Thymus (tissue), 11 donors: ENCODE measurements at regions not wholly inside any gene's neighbourhood (a gene's known extent, or its start where the extent isn't known, plus 50 kb on each side); places are given as distances from the start of the nearest gene placed in this dataset.

ENCODE experiments used
- DNase-seq, 9 donors: peaks; one replicate each; pipeline ENCODE4 v3.0.0-alpha.2; 2013; ENCODE audit warnings: low spot score in 9 of 9, low read depth in 6 of 9, missing footprints in 1 of 9
- H3K27ac ChIP-seq, 2 donors: one replicate each; pipeline ENCODE4 v1.5.1; 2013; ENCODE audit warnings: control low read depth in 1 of 2, low read depth in 1 of 2, low read length in 1 of 2, mild to moderate bottlenecking in 1 of 2, moderate library complexity in 1 of 2
- H3K27me3 ChIP-seq, 2 donors: one replicate each; pipeline ENCODE4 v1.5.1; 2013; ENCODE audit warnings: low read length in 1 of 2; ENCODE audit not compliant: control insufficient read depth in 2 of 2, insufficient read depth in 1 of 2
- H3K36me3 ChIP-seq, 2 donors: one replicate each; pipeline ENCODE4 v1.5.1; 2013; ENCODE audit warnings: low read length in 1 of 2, mild to moderate bottlenecking in 1 of 2, moderate library complexity in 1 of 2; ENCODE audit not compliant: control insufficient read depth in 2 of 2, insufficient read depth in 2 of 2
- H3K4me1 ChIP-seq, 2 donors: one replicate each; pipeline ENCODE4 v1.5.1; 2013; ENCODE audit warnings: low read length in 2 of 2; ENCODE audit not compliant: control insufficient read depth in 2 of 2, insufficient read depth in 2 of 2
- H3K4me3 ChIP-seq, 2 donors: one replicate each; pipeline ENCODE4 v1.5.1; 2013; ENCODE audit warnings: low read length in 2 of 2, control low read depth in 1 of 2, mild to moderate bottlenecking in 1 of 2
- H3K9me3 ChIP-seq, 2 donors: one replicate each; pipeline ENCODE4 v1.5.1; 2013; ENCODE audit warnings: low read length in 1 of 2, mild to moderate bottlenecking in 1 of 2; ENCODE audit not compliant: control insufficient read depth in 2 of 2, insufficient read depth in 1 of 2
- WGBS: extraction: QIAGEN DNeasy Blood & Tissue Kit; methylation state at CpG from one replicate; pipeline ENCODE4 v1.1.7; 2013; 5-methylcytosine and 5-hydroxymethylcytosine counted together
- donor health status: healthy.

DNA sequence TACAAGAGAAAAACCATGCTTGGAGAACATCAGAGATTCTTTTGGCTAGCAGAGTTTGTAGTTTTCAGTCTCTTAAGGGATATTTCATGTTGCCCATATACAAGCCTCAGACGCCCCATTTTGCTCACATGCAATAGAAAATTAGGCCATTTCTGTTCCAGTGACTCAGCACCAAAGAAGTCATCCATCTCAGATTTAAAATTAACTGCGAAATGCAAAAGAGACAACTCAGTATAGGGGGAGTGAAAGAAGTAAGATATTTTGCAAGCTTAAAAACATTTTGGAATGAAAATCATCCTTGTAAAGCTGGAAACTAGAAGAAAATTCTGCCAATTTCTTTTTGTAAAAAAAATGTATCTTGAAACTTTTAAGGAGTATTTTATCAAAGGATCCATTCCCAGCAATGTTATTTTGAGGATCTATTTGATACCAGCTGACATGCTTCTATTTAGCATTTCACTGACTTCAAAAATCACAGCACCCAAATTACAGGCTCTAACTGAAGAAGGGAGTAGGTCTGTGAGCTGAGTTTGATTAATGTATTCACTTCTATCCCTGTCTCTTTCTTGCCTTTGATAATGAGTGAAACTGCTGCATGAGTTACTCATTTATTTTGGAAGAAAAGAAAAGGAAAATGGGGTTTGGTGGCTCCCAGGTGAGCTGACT is 223.7 kb upstream of the SULF2 start:
- Histone ChIP-seq H3K4me1 (peaks cover 12 to 23% of the 10 kb centered on the region in 2 donors), H3K36me3 (no peaks in the 10 kb centered on the region), H3K4me3 (no peak overlapping the region), H3K9me3 (peaks cover 0 to 16% of the 10 kb centered on the region in 2 donors), H3K27me3 (no peaks in the 10 kb centered on the region), H3K27ac (no peak overlapping the region)
- DNase-seq, result no peak
- 92% methylated on average over 2 of the region's 2 CpGs for WGBS

DNA sequence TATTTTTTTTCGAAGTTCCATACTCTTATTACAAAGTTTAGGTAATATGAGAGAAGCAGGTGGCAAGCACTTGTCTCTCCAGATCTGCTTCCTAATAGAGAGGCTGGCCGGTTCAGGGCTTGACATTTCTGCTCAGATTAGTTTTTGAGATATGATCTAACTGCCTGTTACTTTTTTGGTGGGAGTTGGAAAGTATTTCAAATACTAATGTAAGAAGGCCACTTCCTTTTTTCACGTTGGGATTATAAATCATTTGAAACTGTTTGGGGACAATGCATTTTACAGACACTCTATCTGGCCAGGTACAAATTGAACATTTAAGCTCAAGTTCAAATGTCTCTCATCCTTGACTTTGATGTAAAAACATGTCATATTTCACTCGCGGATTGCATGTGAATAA is 222.1 kb upstream of the SULF2 start:
- H3K36me3 ChIP-seq, result no peaks in the 10 kb centered on the region
- no peak overlapping the region for H3K4me3 ChIP-seq
- peaks cover 0 to 15% of the 10 kb centered on the region in 2 donors for H3K9me3 ChIP-seq
- H3K27ac ChIP-seq, result no peak overlapping the region
- no peaks in the 10 kb centered on the region for H3K27me3 ChIP-seq
- H3K4me1 ChIP-seq, result peaks cover 12 to 31% of the 10 kb centered on the region in 2 donors
- no peak for DNase-seq
- WGBS, result 6% methylated on average over 5 of the region's 5 CpGs

DNA sequence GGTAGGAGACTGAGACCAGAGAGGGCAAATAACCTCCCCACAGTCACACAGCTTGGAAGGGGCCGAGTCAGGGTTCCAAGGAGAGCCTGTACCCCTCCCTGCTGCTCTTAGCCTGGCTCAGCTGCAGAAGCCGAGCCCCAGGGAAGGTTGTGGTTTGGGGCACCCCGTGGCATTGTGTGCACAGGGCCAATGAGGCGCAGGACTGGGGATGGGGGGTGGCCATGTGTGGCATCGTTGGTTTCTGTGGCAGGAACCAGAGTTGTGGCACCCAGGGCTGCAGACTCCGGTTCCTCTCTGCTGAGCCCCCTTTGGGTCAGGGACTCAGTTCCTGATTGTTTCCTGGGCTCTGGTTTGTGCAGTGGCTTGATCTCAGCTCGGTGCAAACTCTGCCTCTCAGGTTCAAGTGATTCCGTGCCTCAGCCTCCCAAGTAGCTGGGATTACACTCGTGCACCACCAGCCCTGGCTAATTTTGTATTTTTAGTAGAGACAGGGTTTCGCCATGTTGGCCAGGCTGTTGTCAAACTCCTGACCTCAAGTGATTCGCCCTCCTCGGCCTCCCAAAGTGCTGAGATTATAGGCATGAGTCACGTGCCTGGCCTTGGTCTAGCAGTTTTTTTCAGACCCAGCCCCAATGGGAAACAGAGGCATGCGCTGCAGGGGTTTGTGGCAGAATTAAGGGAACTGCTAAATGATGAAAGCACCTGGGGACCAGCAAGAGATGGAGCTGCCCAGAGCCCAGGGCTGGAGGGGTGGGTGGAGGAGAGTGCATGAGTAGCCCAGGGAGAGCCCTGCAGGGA is 221.0 kb upstream of the SULF2 start:
- peak in 5 of 9 donors; percentile 37 to 77 (median 52) for DNase-seq
- Histone ChIP-seq H3K9me3 (peaks cover 0 to 11% of the 10 kb centered on the region in 2 donors), H3K4me3 (no peak overlapping the region), H3K4me1 (peaks cover 12 to 31% of the 10 kb centered on the region in 2 donors), H3K27ac (peak overlapping the region in 1 of 2 donors; percentile 37), H3K27me3 (no peaks in the 10 kb centered on the region), H3K36me3 (no peaks in the 10 kb centered on the region)
- 19% methylated on average over 14 of the region's 14 CpGs for WGBS

DNA sequence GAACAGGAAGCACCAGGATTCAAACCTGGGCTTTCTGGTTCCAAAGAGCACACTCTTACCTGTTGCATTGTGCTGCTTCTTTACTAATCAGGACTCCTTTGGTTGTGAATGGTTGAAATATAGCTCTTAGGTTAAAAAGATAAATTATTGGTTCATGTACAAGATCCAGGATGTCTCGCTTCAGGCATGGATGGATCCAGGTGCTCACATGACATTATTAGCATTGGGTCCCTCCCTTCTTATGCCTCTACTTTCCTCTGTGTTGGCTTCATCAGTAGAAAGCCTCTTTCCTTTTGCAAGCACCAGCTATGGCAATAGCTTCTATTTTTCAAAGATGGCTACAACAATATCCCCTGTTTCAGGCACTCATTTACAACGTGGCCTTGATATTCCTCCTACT is 217.7 kb upstream of the SULF2 start:
- no peak for DNase-seq
- peaks cover 0 to 4% of the 10 kb centered on the region in 2 donors for H3K9me3 ChIP-seq
- no peaks in the 10 kb centered on the region for H3K27me3 ChIP-seq
- H3K36me3 ChIP-seq, result no peaks in the 10 kb centered on the region
- H3K4me3 ChIP-seq, result no peak overlapping the region
- H3K27ac ChIP-seq, result no peak overlapping the region
- H3K4me1 ChIP-seq, result peaks cover 12 to 31% of the 10 kb centered on the region in 2 donors
- 97% methylated on average over 2 of the region's 2 CpGs for WGBS

DNA sequence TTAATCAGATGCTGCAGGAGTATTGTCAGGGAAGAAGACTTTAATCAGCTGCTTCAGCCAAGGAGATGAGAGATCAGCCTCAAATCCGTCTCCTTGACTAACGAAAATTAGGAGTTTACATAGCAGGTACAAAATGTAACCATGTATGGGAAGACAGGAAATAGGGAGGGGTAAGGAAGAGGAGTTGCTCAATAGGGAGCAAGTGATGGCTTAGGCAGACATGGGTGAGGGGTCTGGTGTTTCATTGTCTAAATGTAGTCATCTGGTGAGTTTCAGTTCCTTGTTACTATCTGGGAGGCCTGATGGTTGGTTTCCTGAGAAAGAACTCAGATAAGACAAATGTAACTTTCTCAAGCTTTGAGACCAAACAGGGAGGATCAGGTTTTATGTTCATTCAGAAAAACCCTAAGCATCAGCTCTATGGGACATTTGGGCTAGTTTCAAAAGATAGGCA is 217.3 kb upstream of the SULF2 start:
- 37% methylated on average over 2 of the region's 2 CpGs for WGBS
- Histone ChIP-seq H3K27me3 (no peaks in the 10 kb centered on the region), H3K36me3 (no peaks in the 10 kb centered on the region), H3K27ac (no peak overlapping the region), H3K9me3 (no peaks in the 10 kb centered on the region), H3K4me1 (peaks cover 12 to 31% of the 10 kb centered on the region in 2 donors), H3K4me3 (no peak overlapping the region)
- no peak for DNase-seq

DNA sequence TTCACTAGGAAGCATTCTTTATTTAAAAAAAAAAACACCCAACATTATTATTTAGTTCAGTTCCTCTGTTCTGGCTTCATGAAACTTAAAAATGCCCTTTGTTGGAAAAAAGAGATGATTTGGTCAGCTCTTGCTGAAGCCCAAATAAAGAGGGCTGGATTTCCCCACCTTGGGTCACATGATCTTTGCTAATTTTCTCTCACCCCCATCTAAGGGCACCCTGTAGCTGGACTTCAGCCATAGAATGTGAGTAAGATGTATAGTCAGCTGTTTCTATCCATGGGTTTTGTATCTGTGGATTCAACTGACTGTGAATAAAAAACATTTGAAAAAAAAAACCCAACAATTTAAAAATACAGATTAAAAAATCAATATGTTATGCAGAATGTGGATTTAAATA is 213.9 kb upstream of the SULF2 start:
- DNase-seq, result no peak
- Histone ChIP-seq H3K4me1 (peaks cover 0 to 8% of the 10 kb centered on the region in 2 donors), H3K27ac (no peak overlapping the region), H3K36me3 (no peaks in the 10 kb centered on the region), H3K27me3 (no peaks in the 10 kb centered on the region), H3K4me3 (no peak overlapping the region), H3K9me3 (no peaks in the 10 kb centered on the region)

DNA sequence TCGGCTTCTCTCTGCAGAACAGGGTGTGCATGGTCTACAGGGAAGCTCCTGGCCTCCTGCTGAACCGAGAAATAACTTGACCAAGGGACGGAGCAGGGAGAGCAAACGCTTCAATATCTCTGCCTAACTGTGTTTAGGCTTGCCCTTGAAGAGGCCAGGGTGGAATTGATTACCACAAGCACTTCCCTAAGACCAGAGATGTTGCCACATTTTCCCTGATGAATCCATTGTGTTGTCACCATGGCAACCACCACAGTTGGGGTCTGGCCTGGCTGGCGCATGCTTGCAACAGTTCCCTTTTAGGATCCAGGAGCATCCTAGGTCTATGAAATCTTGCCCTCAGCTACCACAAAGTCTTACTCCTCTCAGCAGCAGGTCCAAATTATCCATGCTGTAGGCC is 213.5 kb upstream of the SULF2 start:
- no peak for DNase-seq
- Histone ChIP-seq H3K4me1 (peaks cover 0 to 8% of the 10 kb centered on the region in 2 donors), H3K36me3 (no peaks in the 10 kb centered on the region), H3K4me3 (no peak overlapping the region), H3K27me3 (no peaks in the 10 kb centered on the region), H3K27ac (no peak overlapping the region), H3K9me3 (no peaks in the 10 kb centered on the region)
- WGBS, result 93% methylated on average over 5 of the region's 5 CpGs

DNA sequence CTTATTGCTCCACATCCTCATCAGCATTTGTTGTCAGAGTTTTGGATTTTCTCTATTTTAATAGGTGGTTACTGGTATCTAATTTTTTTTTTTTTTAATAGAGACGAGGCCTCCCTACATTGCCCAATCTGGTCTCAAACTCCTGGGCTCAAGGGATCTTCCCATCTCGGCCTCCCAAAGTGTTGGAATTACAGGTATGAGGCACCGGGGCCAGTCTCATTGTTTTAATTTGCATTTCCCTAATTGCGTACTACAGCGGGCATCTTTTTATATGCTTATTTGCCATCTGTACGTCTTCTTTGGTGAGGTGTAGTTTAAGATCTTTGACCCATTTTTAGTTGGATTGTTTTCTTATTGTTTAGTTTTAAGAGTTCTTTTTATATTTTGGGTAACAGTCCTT is 210.4 kb upstream of the SULF2 start:
- Histone ChIP-seq H3K27me3 (no peaks in the 10 kb centered on the region), H3K4me3 (no peak overlapping the region), H3K4me1 (peaks cover 3 to 6% of the 10 kb centered on the region in 2 donors), H3K27ac (no peak overlapping the region), H3K9me3 (peaks cover 0 to 7% of the 10 kb centered on the region in 2 donors), H3K36me3 (no peaks in the 10 kb centered on the region)
- 92% methylated on average over 6 of the region's 6 CpGs for WGBS
- no peak for DNase-seq

DNA sequence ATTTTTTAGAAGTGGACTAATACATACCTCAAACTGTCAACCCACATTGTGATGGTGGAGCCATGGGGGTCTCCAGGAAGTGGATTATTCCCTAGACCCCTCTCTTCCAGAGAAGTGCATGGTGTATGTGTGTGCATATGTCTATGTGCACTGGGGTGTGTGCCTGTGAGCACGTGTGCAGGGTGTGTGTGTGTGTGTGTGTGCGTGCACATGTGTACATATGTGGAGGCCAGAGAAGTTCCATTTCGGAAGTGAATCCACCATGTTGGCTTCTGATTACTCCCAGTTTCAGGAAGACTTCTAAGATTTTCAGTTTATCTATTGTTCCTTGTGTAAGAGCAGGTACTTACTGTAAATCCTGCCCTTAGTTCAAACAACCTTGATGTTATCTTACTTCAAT is 208.5 kb upstream of the SULF2 start:
- Histone ChIP-seq H3K9me3 (peaks cover 0 to 7% of the 10 kb centered on the region in 2 donors), H3K27ac (no peak overlapping the region), H3K4me3 (no peak overlapping the region), H3K4me1 (peaks cover 3 to 6% of the 10 kb centered on the region in 2 donors), H3K36me3 (no peaks in the 10 kb centered on the region), H3K27me3 (no peaks in the 10 kb centered on the region)
- 95% methylated on average over 3 of the region's 3 CpGs for WGBS
- DNase-seq, result no peak
